IPS DF 6.9 (cell line): ENCODE measurements at regions not wholly inside any gene's neighbourhood (a gene's known extent, or its start where the extent isn't known, plus 50 kb on each side); places are given as distances from the start of the nearest gene placed in this dataset.

Experiments used
- DNase-seq: peaks from one replicate; pipeline ENCODE4 v3.0.0-alpha.2; 2013; ENCODE audit warnings: low read depth, low spot score
- H3K27ac ChIP-seq: one replicate; pipeline ENCODE4 v1.5.1; 2013; ENCODE audit warnings: low read length, control low read depth
- H3K27me3 ChIP-seq: 2 replicates; pipeline ENCODE4 v1.6.1; 2013; ENCODE audit warnings: mild to moderate bottlenecking, low read length; ENCODE audit not compliant: control insufficient read depth, insufficient read depth
- H3K36me3 ChIP-seq: 2 replicates; pipeline ENCODE4 v1.6.1; 2013; ENCODE audit warnings: low read length; ENCODE audit not compliant: control insufficient read depth, insufficient read depth
- H3K4me1 ChIP-seq: 2 replicates; pipeline ENCODE4 v1.6.1; 2013; ENCODE audit warnings: low read length; ENCODE audit not compliant: control insufficient read depth, insufficient read depth
- H3K4me3 ChIP-seq: 2 replicates; pipeline ENCODE4 v1.5.1; 2013; ENCODE audit warnings: mild to moderate bottlenecking, low read length
- H3K9me3 ChIP-seq: 2 replicates; pipeline ENCODE4 v1.6.1; 2013; ENCODE audit warnings: low read length, inconsistent platforms; ENCODE audit not compliant: control insufficient read depth, insufficient read depth
- WGBS: extraction: QIAGEN DNeasy Blood & Tissue Kit; methylation state at CpG from one replicate; pipeline ENCODE4 v1.1.7; 2013; ENCODE audit warnings: mixed read lengths, missing lambda C conversion rate; ENCODE audit not compliant: insufficient read length, insufficient coverage; 5-methylcytosine and 5-hydroxymethylcytosine counted together

- no peaks in the 10 kb centered on the region for H3K9me3 ChIP-seq
- no peak overlapping the region for H3K4me3 ChIP-seq
- no CpG with 5 or more reads among the region's 2 CpGs for WGBS
- DNase-seq: peak; percentile 9
- no peaks in the 10 kb centered on the region for H3K27me3 ChIP-seq
- H3K4me1 ChIP-seq: no peaks in the 10 kb centered on the region
- H3K27ac ChIP-seq: no peak overlapping the region
- H3K36me3 ChIP-seq: no peaks in the 10 kb centered on the region
Observed at GRCh38 chr2:41167014-41167413, 715.1 kb upstream of the SLC8A1 start.

- no CpG with 5 or more reads among the region's 2 CpGs for WGBS
- Histone ChIP-seq H3K27ac (no peak overlapping the region), H3K4me1 (no peaks in the 10 kb centered on the region), H3K27me3 (no peaks in the 10 kb centered on the region), H3K4me3 (no peak overlapping the region), H3K9me3 (no peaks in the 10 kb centered on the region), H3K36me3 (no peaks in the 10 kb centered on the region)
- no peak for DNase-seq
Observed at GRCh38 chr2:41169744-41170143, 717.9 kb upstream of the SLC8A1 start.

GRCh38 chr2:41170589-41170988 is 718.7 kb upstream of the SLC8A1 start:
- DNase-seq: no peak
- no peak overlapping the region for H3K4me3 ChIP-seq
- no peaks in the 10 kb centered on the region for H3K27me3 ChIP-seq
- no peaks in the 10 kb centered on the region for H3K36me3 ChIP-seq
- H3K4me1 ChIP-seq: no peaks in the 10 kb centered on the region
- no peak overlapping the region for H3K27ac ChIP-seq
- no CpG with 5 or more reads among the region's 1 CpG for WGBS
- H3K9me3 ChIP-seq: no peaks in the 10 kb centered on the region

- WGBS: no CpG with 5 or more reads among the region's 2 CpGs
- Histone ChIP-seq H3K36me3 (no peaks in the 10 kb centered on the region), H3K27me3 (no peaks in the 10 kb centered on the region), H3K9me3 (no peaks in the 10 kb centered on the region), H3K4me3 (no peak overlapping the region), H3K27ac (no peak overlapping the region), H3K4me1 (no peaks in the 10 kb centered on the region)
- DNase-seq: no peak
Observed at GRCh38 chr2:41180387-41180786, 728.5 kb upstream of the SLC8A1 start.

GRCh38 chr2:41182961-41183360 is 731.1 kb upstream of the SLC8A1 start:
- no peak overlapping the region for H3K4me3 ChIP-seq
- DNase-seq: no peak
- WGBS: no CpG with 5 or more reads among the region's 5 CpGs

GRCh38 chr2:41187376-41188122 is 735.7 kb upstream of the SLC8A1 start:
- H3K27ac ChIP-seq: no peak overlapping the region
- no peak overlapping the region for H3K4me3 ChIP-seq
- no peaks in the 10 kb centered on the region for H3K36me3 ChIP-seq
- no CpG with 5 or more reads among the region's 5 CpGs for WGBS
- no peak for DNase-seq
- no peaks in the 10 kb centered on the region for H3K9me3 ChIP-seq
- H3K4me1 ChIP-seq: no peaks in the 10 kb centered on the region
- H3K27me3 ChIP-seq: no peaks in the 10 kb centered on the region

More at GRCh38 chr2:41182961-41183360, 731.1 kb upstream of the SLC8A1 start:
- Histone ChIP-seq H3K9me3 (no peaks in the 10 kb centered on the region), H3K36me3 (no peaks in the 10 kb centered on the region), H3K27ac (no peak overlapping the region), H3K4me1 (no peaks in the 10 kb centered on the region), H3K27me3 (no peaks in the 10 kb centered on the region)

- Histone ChIP-seq H3K27me3 (no peaks in the 10 kb centered on the region), H3K4me3 (no peak overlapping the region)
- no CpG with 5 or more reads among the region's 5 CpGs for WGBS
Observed at GRCh38 chr2:41194230-41194629, 742.3 kb upstream of the SLC8A1 start.

GRCh38 chr2:41197781-41198180 is 745.9 kb upstream of the SLC8A1 start:
- no CpG with 5 or more reads among the region's 4 CpGs for WGBS

More at GRCh38 chr2:41194230-41194629, 742.3 kb upstream of the SLC8A1 start:
- no peak overlapping the region for H3K27ac ChIP-seq
- H3K36me3 ChIP-seq: no peaks in the 10 kb centered on the region
- no peak for DNase-seq
- no peaks in the 10 kb centered on the region for H3K9me3 ChIP-seq
- no peaks in the 10 kb centered on the region for H3K4me1 ChIP-seq

GRCh38 chr2:41199334-41199733 is 747.4 kb upstream of the SLC8A1 start:
- H3K4me1 ChIP-seq: no peaks in the 10 kb centered on the region
- DNase-seq: no peak
- H3K4me3 ChIP-seq: no peak overlapping the region
- H3K27ac ChIP-seq: no peak overlapping the region
- no peaks in the 10 kb centered on the region for H3K36me3 ChIP-seq
- no peaks in the 10 kb centered on the region for H3K9me3 ChIP-seq
- no peaks in the 10 kb centered on the region for H3K27me3 ChIP-seq
- WGBS: no CpG with 5 or more reads among the region's 1 CpG

More at GRCh38 chr2:41197781-41198180, 745.9 kb upstream of the SLC8A1 start:
- H3K4me1 ChIP-seq: no peaks in the 10 kb centered on the region
- no peak for DNase-seq
- no peaks in the 10 kb centered on the region for H3K27me3 ChIP-seq
- no peak overlapping the region for H3K27ac ChIP-seq
- no peak overlapping the region for H3K4me3 ChIP-seq
- H3K9me3 ChIP-seq: no peaks in the 10 kb centered on the region
- H3K36me3 ChIP-seq: no peaks in the 10 kb centered on the region

GRCh38 chr2:41204315-41204714 is 752.4 kb upstream of the SLC8A1 start:
- no peaks in the 10 kb centered on the region for H3K4me1 ChIP-seq
- H3K27me3 ChIP-seq: no peaks in the 10 kb centered on the region
- no peaks in the 10 kb centered on the region for H3K36me3 ChIP-seq
- WGBS: no CpG with 5 or more reads among the region's 3 CpGs
- no peak overlapping the region for H3K27ac ChIP-seq
- no peak for DNase-seq
- no peaks in the 10 kb centered on the region for H3K9me3 ChIP-seq
- H3K4me3 ChIP-seq: no peak overlapping the region

GRCh38 chr2:41206004-41206403 is 754.1 kb upstream of the SLC8A1 start:
- Histone ChIP-seq H3K36me3 (no peaks in the 10 kb centered on the region), H3K27me3 (no peaks in the 10 kb centered on the region), H3K4me3 (no peak overlapping the region), H3K9me3 (no peaks in the 10 kb centered on the region), H3K27ac (no peak overlapping the region), H3K4me1 (no peaks in the 10 kb centered on the region)
- no peak for DNase-seq
- no CpG with 5 or more reads among the region's 1 CpG for WGBS
